ENCODE measurements at regions not wholly inside any gene's neighbourhood (a gene's known extent, or its start where the extent isn't known, plus 50 kb on each side); places are given as distances from the start of the nearest gene placed in this dataset.

GRCh38 chr3:109982201-109982600 lies 644.9 kb upstream of the DPPA4 start:
- no peak for TF ChIP-seq CTCF (IDR thresholded peaks at IDR 0.05)
- no peak for TF ChIP-seq EP300 (IDR thresholded peaks at IDR 0.05)
